HEK293T (cell line): ENCODE measurements at regions not wholly inside any gene's neighbourhood (a gene's known extent, or its start where the extent isn't known, plus 50 kb on each side); places are given as distances from the start of the nearest gene placed in this dataset.

Experiments
- CTCF ChIA-PET: fragments of 350-600 bp; formaldehyde crosslinking; extraction: SDS; loops from one replicate; lab custom pipeline; 2021; ENCODE audit warnings: antibody characterized with exemption, inconsistent platforms; lab: Yijun Ruan, JAX
- POLR2A ChIA-PET: fragments of 350-600 bp; formaldehyde crosslinking; extraction: SDS; loops from one replicate; lab custom pipeline; 2020; ENCODE audit warnings: antibody characterized with exemption, inconsistent platforms; lab: Yijun Ruan, JAX
- DNase-seq: peaks from one replicate; pipeline ENCODE4 v3.0.0; 2012; ENCODE audit warnings: mixed read lengths; ENCODE audit errors: extremely low spot score
- ARNT ChIP-seq: fragments of 450-650 bp; IDR thresholded peaks from 2 replicates; pipeline ENCODE4 v1.6.1; 2017; ENCODE audit warnings: mild to moderate bottlenecking
- BHLHE40 ChIP-seq: fragments of 450-650 bp; IDR thresholded peaks from 2 replicates; pipeline ENCODE4 v1.6.1; 2016; ENCODE audit warnings: mild to moderate bottlenecking, moderate library complexity, borderline replicate concordance
- CTBP1 ChIP-seq: fragments of 450-650 bp; IDR thresholded peaks from 2 replicates; pipeline ENCODE4 v1.6.1; 2016; ENCODE audit warnings: borderline replicate concordance
- ELF4 ChIP-seq: fragments of 450-650 bp; IDR thresholded peaks from 2 replicates; pipeline ENCODE4 v1.6.1; 2017; ENCODE audit warnings: antibody characterized with exemption
- FOXA1 ChIP-seq: fragments of 450-650 bp; IDR thresholded peaks from 2 replicates; pipeline ENCODE4 v1.6.1; 2016; ENCODE audit warnings: mild to moderate bottlenecking
- FOXK2 ChIP-seq: fragments of 450-650 bp; IDR thresholded peaks from 2 replicates; pipeline ENCODE4 v1.6.1; 2016; ENCODE audit warnings: mild to moderate bottlenecking
- FOXM1 ChIP-seq: fragments of 450-650 bp; IDR thresholded peaks from 2 replicates; pipeline ENCODE4 v1.6.1; 2017; ENCODE audit warnings: mild to moderate bottlenecking, borderline replicate concordance
- HDGF ChIP-seq: fragments of 450-650 bp; IDR thresholded peaks from 2 replicates; pipeline ENCODE4 v1.6.1; 2017; ENCODE audit warnings: antibody characterized with exemption, borderline replicate concordance
- L3MBTL2 ChIP-seq: fragments of 450-650 bp; conservative IDR thresholded peaks from 2 replicates; pipeline ENCODE4 v1.6.1; 2016; ENCODE audit warnings: mild to moderate bottlenecking
- LEF1 ChIP-seq: fragments of 450-650 bp; IDR thresholded peaks from 2 replicates; pipeline ENCODE4 v1.6.1; 2017; ENCODE audit warnings: mild to moderate bottlenecking, borderline replicate concordance
- NFRKB ChIP-seq: fragments of 450-650 bp; IDR thresholded peaks from 2 replicates; pipeline ENCODE4 v1.6.1; 2016; ENCODE audit warnings: mild to moderate bottlenecking, moderate library complexity
- SP1 ChIP-seq: fragments of 450-650 bp; IDR thresholded peaks from 2 replicates; pipeline ENCODE4 v1.6.1; 2017
- SUZ12 ChIP-seq: fragments of 450-650 bp; IDR thresholded peaks from 2 replicates; pipeline ENCODE4 v1.6.1; 2016; ENCODE audit warnings: mild to moderate bottlenecking
- TARDBP ChIP-seq: fragments of 450-650 bp; IDR thresholded peaks from 2 replicates; pipeline ENCODE4 v1.6.1; 2016
- ZNF384 ChIP-seq: fragments of 450-650 bp; IDR thresholded peaks from 2 replicates; pipeline ENCODE4 v1.6.1; 2016
- TF ChIP-seq, protein P1 (sequence below): fragments of 450-650 bp; IDR thresholded peaks from 2 replicates; pipeline ENCODE4 v1.6.1; 2016

DNA sequence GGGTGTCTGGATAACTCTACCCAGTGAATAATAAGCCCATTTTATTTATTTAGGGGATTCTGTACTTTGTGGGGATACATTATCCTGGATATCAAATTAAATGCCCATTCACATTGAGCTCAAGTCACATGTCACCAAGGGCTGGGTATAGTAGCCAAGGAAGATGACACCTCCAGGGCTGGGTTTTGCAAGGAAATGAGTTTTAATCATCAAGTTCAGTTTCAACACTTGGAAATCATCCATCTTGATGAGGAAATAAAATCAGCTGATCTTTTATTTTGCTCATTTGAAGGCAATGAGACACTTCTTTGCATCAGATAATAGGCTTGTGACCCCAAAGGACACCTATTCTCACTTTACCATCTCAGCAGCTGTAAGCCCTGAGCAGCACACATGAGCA lies 80.0 kb upstream of the TNR start:
- ChIA-PET POLR2A (no interaction called here), CTCF (interaction anchor here (0.8 to 1.4 kb wide), 2 partner anchors 7 to 23 kb away, joined by 3 read pairs; no protein-coding TSS in a partner anchor)
- DNase-seq, result no peak
- no peak for TF ChIP-seq BHLHE40
- TF ChIP-seq HDGF, result no peak
- no peak for TF ChIP-seq ZNF384
- TF ChIP-seq ELF4, result no peak
- no peak for TF ChIP-seq LEF1
- TF ChIP-seq L3MBTL2, result no peak
- no peak for TF ChIP-seq ARNT
- TF ChIP-seq FOXM1, result no peak
- TF ChIP-seq TARDBP, result no peak
- no peak for TF ChIP-seq SUZ12
- TF ChIP-seq CTBP1, result no peak
- TF ChIP-seq FOXK2, result no peak
- TF ChIP-seq, protein P1, sequence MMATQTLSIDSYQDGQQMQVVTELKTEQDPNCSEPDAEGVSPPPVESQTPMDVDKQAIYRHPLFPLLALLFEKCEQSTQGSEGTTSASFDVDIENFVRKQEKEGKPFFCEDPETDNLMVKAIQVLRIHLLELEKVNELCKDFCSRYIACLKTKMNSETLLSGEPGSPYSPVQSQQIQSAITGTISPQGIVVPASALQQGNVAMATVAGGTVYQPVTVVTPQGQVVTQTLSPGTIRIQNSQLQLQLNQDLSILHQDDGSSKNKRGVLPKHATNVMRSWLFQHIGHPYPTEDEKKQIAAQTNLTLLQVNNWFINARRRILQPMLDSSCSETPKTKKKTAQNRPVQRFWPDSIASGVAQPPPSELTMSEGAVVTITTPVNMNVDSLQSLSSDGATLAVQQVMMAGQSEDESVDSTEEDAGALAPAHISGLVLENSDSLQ, result no peak
- no peak for TF ChIP-seq NFRKB
- TF ChIP-seq FOXA1, result no peak
- no peak for TF ChIP-seq SP1

DNA sequence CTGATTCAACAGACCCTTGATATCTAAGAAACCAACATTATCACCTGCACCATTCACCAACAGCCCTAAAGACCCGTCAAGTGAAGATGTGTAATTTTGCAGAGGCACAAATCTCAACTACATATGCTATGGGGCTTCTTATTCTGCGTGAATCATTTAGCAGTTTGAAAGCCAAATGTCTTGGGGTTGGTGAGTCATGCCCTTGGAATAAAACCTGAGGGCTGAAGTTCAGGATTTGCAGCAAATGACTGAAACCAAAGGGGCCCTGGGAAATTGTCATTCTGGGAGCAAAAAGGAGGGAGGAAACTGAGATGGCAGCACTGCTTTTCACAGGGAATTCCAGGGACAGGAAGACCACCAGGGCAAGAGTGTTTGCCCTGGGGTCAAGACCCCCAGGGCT lies 79.2 kb upstream of the TNR start:
- CTCF ChIA-PET, result no interaction called here
- POLR2A ChIA-PET, result no interaction called here
- no peak for DNase-seq
- no peak for TF ChIP-seq BHLHE40
- TF ChIP-seq FOXM1, result no peak
- TF ChIP-seq, protein P1, result no peak
- no peak for TF ChIP-seq CTBP1
- no peak for TF ChIP-seq ELF4
- TF ChIP-seq TARDBP, result no peak
- TF ChIP-seq LEF1, result no peak
- no peak for TF ChIP-seq FOXA1
- no peak for TF ChIP-seq FOXK2
- TF ChIP-seq SUZ12, result no peak
- no peak for TF ChIP-seq NFRKB

DNA sequence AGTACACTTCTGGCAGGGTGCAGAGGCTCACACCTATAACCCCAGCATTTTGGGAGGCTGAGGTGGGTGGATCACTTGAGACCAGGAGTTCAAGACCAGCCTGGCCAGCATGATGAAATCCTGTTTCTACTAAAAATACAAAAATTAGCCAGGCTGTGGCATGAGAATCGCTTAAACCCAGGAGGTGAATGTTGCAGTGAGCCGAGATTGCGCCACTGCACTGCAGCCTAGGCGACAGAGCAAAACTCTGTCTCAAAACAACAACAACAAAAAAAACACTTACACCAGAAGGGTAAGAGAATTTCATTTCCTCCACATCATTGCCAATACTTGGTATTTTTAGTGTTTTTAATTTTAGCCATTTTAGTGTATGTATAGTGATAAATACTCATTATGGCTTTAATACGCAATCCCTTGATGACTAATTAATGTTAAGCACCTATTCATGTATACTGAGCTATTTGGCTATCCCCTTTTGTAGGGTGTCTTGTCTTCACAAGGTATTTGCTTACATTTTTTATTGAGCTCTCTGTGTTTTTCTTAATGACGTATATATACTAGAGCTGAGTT lies 77.1 kb upstream of the TNR start:
- POLR2A ChIA-PET, result no interaction called here
- TF ChIP-seq NFRKB (no peak), TARDBP (no peak), SP1 (no peak), BHLHE40 (no peak), FOXA1 (no peak), ARNT (no peak), LEF1 (no peak), SUZ12 (no peak), CTBP1 (no peak), FOXM1 (no peak), HDGF (no peak), ZNF384 (no peak), FOXK2 (no peak), ELF4 (no peak), L3MBTL2 (no peak)
- TF ChIP-seq, protein P1, result no peak
- no peak for DNase-seq
- CTCF ChIA-PET, result no interaction called here

DNA sequence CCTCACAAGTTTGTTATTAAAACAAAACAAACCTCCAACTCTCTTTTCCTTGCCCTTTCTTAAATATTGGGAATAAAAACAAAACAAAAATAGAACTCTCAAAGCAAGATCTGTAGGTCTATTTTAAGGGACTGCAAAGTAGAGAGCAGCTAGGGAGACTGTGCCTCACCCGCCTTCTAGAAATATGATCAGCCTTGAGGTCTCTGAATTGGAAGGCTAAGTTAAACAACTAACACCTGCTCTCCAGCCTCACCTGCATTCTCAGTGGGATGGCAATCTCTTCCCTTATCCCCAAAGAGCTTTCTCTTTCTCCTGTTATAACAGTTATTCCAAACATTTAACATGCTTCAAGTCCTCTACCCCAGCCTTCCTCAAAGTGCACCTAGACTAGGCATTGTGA lies 75.5 kb upstream of the TNR start:
- no peak for DNase-seq
- TF ChIP-seq FOXA1, result no peak
- POLR2A ChIA-PET, result no interaction called here
- CTCF ChIA-PET, result no interaction called here

DNA sequence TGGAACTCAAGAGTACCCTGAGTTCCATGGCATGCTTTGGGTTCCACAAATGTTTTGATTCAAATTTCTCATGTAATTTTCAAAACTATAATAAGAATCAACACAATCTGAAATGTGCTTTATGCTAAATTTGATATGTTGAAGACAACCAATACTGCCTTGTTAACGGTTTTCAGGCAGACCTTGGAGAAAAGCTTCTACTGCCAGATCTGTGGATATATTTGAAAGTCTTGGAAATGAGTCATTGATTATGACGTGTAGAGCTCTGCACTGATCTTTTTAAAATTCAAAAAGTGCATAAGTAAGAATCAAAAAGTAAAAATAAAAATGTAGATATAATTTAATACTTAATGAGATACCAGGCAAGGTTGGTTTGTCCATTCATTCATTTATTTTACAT lies 74.0 kb upstream of the TNR start:
- no peak for DNase-seq
- ChIA-PET CTCF (interaction anchor here (0.6 kb wide), 2 partner anchors 503 to 672 kb away, joined by 3 read pairs; no protein-coding TSS in a partner anchor), POLR2A (no interaction called here)
- no peak for TF ChIP-seq ELF4
- TF ChIP-seq ZNF384, result no peak
- no peak for TF ChIP-seq LEF1
- TF ChIP-seq L3MBTL2, result no peak
- TF ChIP-seq ARNT, result no peak
- no peak for TF ChIP-seq SUZ12
- no peak for TF ChIP-seq FOXK2
- no peak for TF ChIP-seq FOXM1
- TF ChIP-seq BHLHE40, result no peak
- no peak for TF ChIP-seq SP1
- TF ChIP-seq, protein P1, result no peak
- no peak for TF ChIP-seq CTBP1

DNA sequence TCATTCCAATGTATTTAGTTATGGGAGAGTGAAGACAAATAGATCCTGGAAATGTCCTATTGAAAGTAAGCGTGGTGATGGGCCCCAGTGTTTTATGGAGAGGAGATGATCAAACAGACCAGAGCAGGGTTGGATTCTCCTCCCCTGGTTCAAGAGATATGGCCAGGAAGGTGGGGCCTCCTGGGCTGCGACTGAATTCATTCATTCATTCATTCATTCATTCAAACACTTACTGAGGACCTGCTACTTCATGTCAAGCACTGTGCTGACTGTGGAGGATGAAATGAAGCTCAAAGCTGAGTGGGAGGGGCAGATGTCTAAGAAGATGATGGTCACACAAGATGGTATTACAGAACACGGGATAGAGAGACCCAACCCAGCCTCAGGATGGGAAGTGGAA lies 71.5 kb upstream of the TNR start:
- CTCF ChIA-PET, result no interaction called here
- DNase-seq, result no peak
- POLR2A ChIA-PET, result no interaction called here
- TF ChIP-seq CTBP1, result no peak
- TF ChIP-seq, protein P1, result no peak
- no peak for TF ChIP-seq FOXA1
- no peak for TF ChIP-seq HDGF
- TF ChIP-seq SUZ12, result no peak
- no peak for TF ChIP-seq FOXM1
- TF ChIP-seq ZNF384, result no peak
- TF ChIP-seq BHLHE40, result no peak
- no peak for TF ChIP-seq LEF1
- no peak for TF ChIP-seq ARNT
- no peak for TF ChIP-seq FOXK2
- no peak for TF ChIP-seq ELF4
- TF ChIP-seq L3MBTL2, result no peak
- TF ChIP-seq NFRKB, result no peak
- no peak for TF ChIP-seq TARDBP
- no peak for TF ChIP-seq SP1
